IMR-90 (cell line): ENCODE measurements at regions not wholly inside any gene's neighbourhood (a gene's known extent, or its start where the extent isn't known, plus 50 kb on each side); places are given as distances from the start of the nearest gene placed in this dataset.

Experiments
- ATAC-seq: fragments of 200-7000 bp; cut with Tn5 transposase; 2 replicates; pipeline ENCODE4 v1.9.1; 2020; ENCODE audit warnings: low read depth, mild to moderate bottlenecking, moderate library complexity
- BruUV-seq: library from RNA; stranded (reverse); fragments of 400-500 nt; replicated peaks from 2 replicates; lab custom pipeline; 2021; lab: Mats Ljungman, UMichigan
- CTCF ChIA-PET: fragments of 300-600 bp; formaldehyde crosslinking; extraction: SDS; loops from one replicate; lab custom pipeline; 2021; ENCODE audit warnings: antibody characterized with exemption; lab: Yijun Ruan, JAX
- POLR2A ChIA-PET: fragments of 300-600 bp; sonication (Branson Sonifier 250); formaldehyde crosslinking; loops from one replicate; lab custom pipeline; 2022; ENCODE audit warnings: antibody characterized with exemption; ENCODE audit not compliant: unreplicated experiment; lab: Charles Lee
- DNase-seq: peaks from one replicate; pipeline ENCODE4 v3.0.0; 2013
- H2AFZ ChIP-seq: replicated peaks from 2 replicates; pipeline ENCODE3; 2013; ENCODE audit warnings: low read length, mild to moderate bottlenecking; ENCODE audit not compliant: poor library complexity
- H2AK5ac ChIP-seq: 2 replicates; pipeline ENCODE4 v1.6.1; 2013; ENCODE audit warnings: low read depth, low read length, inconsistent platforms
- H2AK9ac ChIP-seq: replicated peaks from 2 replicates; pipeline ENCODE3; 2013; ENCODE audit warnings: mild to moderate bottlenecking, low read depth, low read length, moderate library complexity; ENCODE audit not compliant: poor library complexity
- H2BK120ac ChIP-seq: 2 replicates; pipeline ENCODE4 v1.6.1; 2013; ENCODE audit warnings: low read depth, low read length, inconsistent platforms
- H2BK15ac ChIP-seq: 3 replicates; pipeline ENCODE4 v1.6.1; 2013; ENCODE audit warnings: low read depth, low read length, inconsistent platforms
- H2BK20ac ChIP-seq: 2 replicates; pipeline ENCODE4 v1.6.1; 2013; ENCODE audit warnings: low read depth, mild to moderate bottlenecking, inconsistent platforms, low read length, moderate library complexity
- H2BK5ac ChIP-seq: 2 replicates; pipeline ENCODE4 v1.6.1; 2013; ENCODE audit warnings: mild to moderate bottlenecking, low read depth, low read length, inconsistent platforms; ENCODE audit not compliant: poor library complexity, severe bottlenecking
- H3K14ac ChIP-seq: replicated peaks from 2 replicates; pipeline ENCODE4 v1.6.1; 2013; ENCODE audit warnings: low read depth, low read length, inconsistent platforms
- H3K18ac ChIP-seq: 2 replicates; pipeline ENCODE4 v1.6.1; 2013; ENCODE audit warnings: low read depth, low read length, control low read depth
- H3K23ac ChIP-seq: 2 replicates; pipeline ENCODE4 v1.6.1; 2013; ENCODE audit warnings: low read depth, low read length, inconsistent platforms
- H3K27ac ChIP-seq: 2 replicates; pipeline ENCODE4 v1.5.1; 2013; ENCODE audit warnings: mild to moderate bottlenecking, control low read depth, low read length; ENCODE audit not compliant: insufficient read depth
- H3K27me3 ChIP-seq: 2 replicates; pipeline ENCODE4 v1.6.1; 2013; ENCODE audit warnings: low read length; ENCODE audit not compliant: control insufficient read depth, insufficient read depth
- H3K36me3 ChIP-seq: 2 replicates; pipeline ENCODE4 v1.6.1; 2013; ENCODE audit warnings: low read length, mixed read lengths; ENCODE audit not compliant: control insufficient read depth, insufficient read depth
- H3K4ac ChIP-seq: 2 replicates; pipeline ENCODE4 v1.6.1; 2013; ENCODE audit warnings: low read depth, low read length, inconsistent platforms
- H3K4me1 ChIP-seq: 2 replicates; pipeline ENCODE4 v1.6.1; 2013; ENCODE audit warnings: low read length, mixed read lengths; ENCODE audit not compliant: control insufficient read depth, insufficient read depth
- H3K4me2 ChIP-seq: 2 replicates; pipeline ENCODE4 v1.6.1; 2013; ENCODE audit warnings: low read depth, mild to moderate bottlenecking, control low read depth, low read length, moderate library complexity
- H3K4me3 ChIP-seq: 2 replicates; pipeline ENCODE4 v1.5.1; 2013; ENCODE audit warnings: low read depth, mild to moderate bottlenecking, control low read depth, low read length, moderate library complexity; ENCODE audit not compliant: insufficient read depth
- H3K56ac ChIP-seq: 2 replicates; pipeline ENCODE4 v1.6.1; 2013; ENCODE audit warnings: low read length, inconsistent platforms; ENCODE audit not compliant: insufficient read depth; ENCODE audit errors: extremely low read depth
- H3K79me1 ChIP-seq, 2 experiments: 2 replicates each; pipeline ENCODE4 v1.6.1; 2013; ENCODE audit warnings: low read length in 2 of 2, inconsistent platforms in 1 of 2, low read depth in 1 of 2
- H3K9ac ChIP-seq: 2 replicates; pipeline ENCODE4 v1.6.1; 2013; ENCODE audit warnings: low read depth, low read length, control low read depth
- H3K9me1 ChIP-seq: 2 replicates; pipeline ENCODE4 v1.6.1; 2013; ENCODE audit warnings: low read length, inconsistent platforms; ENCODE audit not compliant: insufficient read depth
- H3K9me3 ChIP-seq: 2 replicates; pipeline ENCODE4 v1.6.1; 2013; ENCODE audit warnings: low read length; ENCODE audit not compliant: control insufficient read depth, insufficient read depth
- H4K20me1 ChIP-seq: 2 replicates; pipeline ENCODE4 v1.6.1; 2013; ENCODE audit warnings: low read length, inconsistent platforms; ENCODE audit not compliant: insufficient read depth
- H4K5ac ChIP-seq: 2 replicates; pipeline ENCODE4 v1.6.1; 2013; ENCODE audit warnings: mild to moderate bottlenecking, low read depth, low read length, control low read depth
- H4K8ac ChIP-seq, 2 experiments: 2 replicates each; pipeline ENCODE4 v1.6.1; 2013; ENCODE audit warnings: low read depth in 2 of 2, low read length in 2 of 2, control low read depth in 1 of 2, inconsistent platforms in 1 of 2
- H4K91ac ChIP-seq: 2 replicates; pipeline ENCODE4 v1.6.1; 2013; ENCODE audit warnings: low read depth, low read length, inconsistent platforms; ENCODE audit not compliant: insufficient read depth
- BHLHE40 ChIP-seq: fragments of 150-350 bp; IDR thresholded peaks from 2 replicates; pipeline ENCODE4 v1.6.1; 2016; ENCODE audit warnings: mild to moderate bottlenecking, low read depth, low read length
- CEBPB ChIP-seq: IDR thresholded peaks from 2 replicates; pipeline ENCODE4 v1.6.1; 2012; ENCODE audit warnings: low read depth, low read length, improper control_type of control experiment
- CHD1 ChIP-seq: IDR thresholded peaks from 2 replicates; pipeline ENCODE4 v1.6.1; 2012; ENCODE audit warnings: low read depth, low read length, improper control_type of control experiment
- CTCF ChIP-seq: conservative IDR thresholded peaks from 2 replicates; pipeline ENCODE4 v1.5.1; 2012; ENCODE audit warnings: mild to moderate bottlenecking, low read depth, low read length, improper control_type of control experiment
- FOS ChIP-seq: fragments of 150-350 bp; IDR thresholded peaks from 2 replicates; pipeline ENCODE4 v1.6.1; 2016; ENCODE audit warnings: low read depth, low read length
- MAFK ChIP-seq: IDR thresholded peaks from 2 replicates; pipeline ENCODE4 v1.6.1; 2012; ENCODE audit warnings: low read depth, low read length, improper control_type of control experiment
- MAZ ChIP-seq: IDR thresholded peaks from 2 replicates; pipeline ENCODE4 v1.6.1; 2012; ENCODE audit warnings: low read depth, mild to moderate bottlenecking, low read length, improper control_type of control experiment, moderate library complexity, borderline replicate concordance
- MXI1 ChIP-seq: IDR thresholded peaks from 2 replicates; pipeline ENCODE4 v1.6.1; 2012; ENCODE audit warnings: low read depth, mild to moderate bottlenecking, low read length, moderate library complexity, borderline replicate concordance
- NFE2L2 ChIP-seq: fragments of 150-350 bp; IDR thresholded peaks from 2 replicates; pipeline ENCODE4 v1.6.1; 2016; ENCODE audit warnings: low read depth, mild to moderate bottlenecking, low read length
- POLR2A ChIP-seq: IDR thresholded peaks from 2 replicates; pipeline ENCODE4 v1.6.1; 2012; ENCODE audit warnings: mild to moderate bottlenecking, low read depth, low read length
- RAD21 ChIP-seq: IDR thresholded peaks from 2 replicates; pipeline ENCODE4 v1.6.1; 2012; ENCODE audit warnings: low read length, improper control_type of control experiment
- RCOR1 ChIP-seq: IDR thresholded peaks from 2 replicates; pipeline ENCODE4 v1.6.1; 2012; ENCODE audit warnings: mild to moderate bottlenecking, low read length, improper control_type of control experiment; ENCODE audit not compliant: insufficient replicate concordance
- RFX5 ChIP-seq: IDR thresholded peaks from 2 replicates; pipeline ENCODE4 v1.8.0; 2012; ENCODE audit warnings: low read depth, mild to moderate bottlenecking, low read length, moderate library complexity
- SMC3 ChIP-seq: fragments of 150-350 bp; IDR thresholded peaks from 2 replicates; pipeline ENCODE4 v1.6.1; 2016; ENCODE audit warnings: low read depth, mild to moderate bottlenecking, antibody characterized with exemption, low read length, moderate library complexity
- USF2 ChIP-seq: fragments of 150-350 bp; IDR thresholded peaks from 2 replicates; pipeline ENCODE4 v1.6.1; 2017; ENCODE audit warnings: mild to moderate bottlenecking, antibody characterized with exemption, low read length, low read depth
- WGBS, 2 experiments: methylation state at CpG; one replicate each; pipeline versions ENCODE4 v1.1.5 to v1.1.7; 2013; ENCODE audit warnings: missing lambda C conversion rate in 2 of 2; ENCODE audit not compliant: insufficient read length in 1 of 2; ENCODE audit errors: extremely low coverage in 2 of 2; 5-methylcytosine and 5-hydroxymethylcytosine counted together
- dilution Hi-C: fragments of 300-500 bp; cut with HindIII; formaldehyde crosslinking; loops from one replicate; pipeline ENCODE4 v1.14.3; 2018; ENCODE audit warnings: low sequenced_read_pairs; ENCODE audit not compliant: unreplicated experiment
- in situ Hi-C: fragments of 300-500 bp; cut with MboI; formaldehyde crosslinking; loops from 3 replicates; pipeline ENCODE4 v1.14.3; 2019; ENCODE audit warnings: low sequenced_read_pairs, inconsistent platforms, mixed read lengths
- intact Hi-C: fragments of 100-400 bp; cut with micrococcal nuclease; formaldehyde crosslinking; loops from 2 replicates; pipeline ENCODE4 v1.10.0; 2022
- TF ChIP-seq, protein P1 (sequence below): fragments of 150-350 bp; IDR thresholded peaks from 2 replicates; pipeline ENCODE4 v1.6.1; 2016; ENCODE audit warnings: low read depth, mild to moderate bottlenecking, low read length, moderate library complexity, borderline replicate concordance

DNA sequence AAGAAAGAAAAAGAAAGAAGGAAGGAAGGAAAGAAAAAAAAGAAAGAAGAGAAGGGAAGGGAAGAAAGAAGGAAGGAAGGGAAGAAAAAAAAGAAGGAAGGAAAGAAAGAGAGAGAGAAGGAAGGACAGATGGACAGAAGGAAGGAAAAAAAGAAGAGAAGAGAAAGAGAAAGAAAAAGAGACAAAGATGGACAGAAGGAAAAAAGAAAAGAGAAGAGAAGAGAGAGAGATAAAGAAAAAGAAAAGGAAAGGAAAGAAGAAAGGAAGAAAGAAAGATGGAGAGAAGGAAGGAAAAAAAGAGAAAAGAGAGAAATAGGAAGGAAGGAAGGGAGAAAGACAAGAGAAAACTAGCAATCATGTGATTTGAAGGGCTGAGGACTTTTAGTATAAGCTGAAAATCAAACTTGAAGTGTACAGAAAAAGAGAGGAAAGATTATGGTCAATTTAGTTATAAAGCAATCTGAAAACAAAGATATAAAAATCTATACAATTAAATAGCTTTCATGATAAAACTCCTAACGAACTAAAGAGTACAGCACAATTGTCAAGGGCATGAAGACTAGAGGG lies 115.3 kb downstream of the LTN1 start:
- no peak overlapping the region for H3K9ac ChIP-seq
- ChIA-PET CTCF (no interaction called here), POLR2A (no interaction called here)
- intact Hi-C loops (no loop called here), in situ Hi-C loops (no loop called here), dilution Hi-C loops (no loop called here)
- no peak overlapping the region for H3K4me2 ChIP-seq
- no peak overlapping the region for H2BK120ac ChIP-seq
- no peak overlapping the region for H4K8ac ChIP-seq
- no peak overlapping the region for H3K18ac ChIP-seq
- no peak overlapping the region for H3K4me3 ChIP-seq
- no peak overlapping the region for H2BK5ac ChIP-seq
- no peak overlapping the region for H3K27ac ChIP-seq
- no peak overlapping the region for H2AK5ac ChIP-seq
- H2AFZ ChIP-seq: no peak overlapping the region
- no peaks in the 10 kb centered on the region; a peak in 1 of 4 replicates for H3K79me1 ChIP-seq
- DNase-seq (no peak), ATAC-seq (no peak)
- H4K5ac ChIP-seq: no peak overlapping the region
- no peak overlapping the region for H3K14ac ChIP-seq
- H2BK20ac ChIP-seq: no peak overlapping the region
- no peaks in the 10 kb centered on the region for H3K27me3 ChIP-seq
- peaks cover 10% of the 10 kb centered on the region for H3K36me3 ChIP-seq
- no peak for TF ChIP-seq CTCF
- no peak for TF ChIP-seq BHLHE40
- no peak for TF ChIP-seq USF2
- TF ChIP-seq MAFK: no peak
- TF ChIP-seq, protein P1, sequence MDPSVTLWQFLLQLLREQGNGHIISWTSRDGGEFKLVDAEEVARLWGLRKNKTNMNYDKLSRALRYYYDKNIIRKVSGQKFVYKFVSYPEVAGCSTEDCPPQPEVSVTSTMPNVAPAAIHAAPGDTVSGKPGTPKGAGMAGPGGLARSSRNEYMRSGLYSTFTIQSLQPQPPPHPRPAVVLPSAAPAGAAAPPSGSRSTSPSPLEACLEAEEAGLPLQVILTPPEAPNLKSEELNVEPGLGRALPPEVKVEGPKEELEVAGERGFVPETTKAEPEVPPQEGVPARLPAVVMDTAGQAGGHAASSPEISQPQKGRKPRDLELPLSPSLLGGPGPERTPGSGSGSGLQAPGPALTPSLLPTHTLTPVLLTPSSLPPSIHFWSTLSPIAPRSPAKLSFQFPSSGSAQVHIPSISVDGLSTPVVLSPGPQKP: no peak
- TF ChIP-seq CEBPB: no peak
- no peak for TF ChIP-seq SMC3
- TF ChIP-seq CHD1: no peak
- no peak for TF ChIP-seq RCOR1
- no peak for TF ChIP-seq RAD21
- TF ChIP-seq RFX5: no peak
- no peak for TF ChIP-seq FOS
- no peak for TF ChIP-seq NFE2L2
- no peak for TF ChIP-seq POLR2A
- TF ChIP-seq MAZ: no peak
- TF ChIP-seq MXI1: no peak
- H3K56ac ChIP-seq: no peak overlapping the region
- BruUV-seq: no TSS peak
- H3K9me3 ChIP-seq: no peaks in the 10 kb centered on the region
- WGBS, 2 experiments: no CpG with 5 or more reads among the region's 1 CpG
- H3K9me1 ChIP-seq: 0 out of 2 replicates have a peak, but pooled peaks cover 1% of the 10 kb centered on the region
- H4K20me1 ChIP-seq: no peaks in the 10 kb centered on the region
- no peak overlapping the region for H2BK15ac ChIP-seq
- no peaks in the 10 kb centered on the region for H3K4me1 ChIP-seq
- H3K23ac ChIP-seq: no peak overlapping the region
- H4K91ac ChIP-seq: no peak overlapping the region
- H3K4ac ChIP-seq: no peak overlapping the region
- H2AK9ac ChIP-seq: no peak overlapping the region
